Tibial nerve (tissue), 4 donors: ENCODE measurements at regions not wholly inside any gene's neighbourhood (a gene's known extent, or its start where the extent isn't known, plus 50 kb on each side); places are given as distances from the start of the nearest gene placed in this dataset.

Experiments used
- EP300 ChIP-seq, 2 donors: sonication (generic); formaldehyde crosslinking; IDR thresholded peaks; one replicate each; pipeline ENCODE4 v1.6.1; 2017; ENCODE audit warnings: antibody characterized with exemption in 2 of 2, mild to moderate bottlenecking in 1 of 2
- POLR2A ChIP-seq, 2 donors: fragments of 450-650 bp; IDR thresholded peaks; one replicate each; pipeline ENCODE4 v1.6.1; 2017; ENCODE audit warnings: antibody characterized with exemption in 2 of 2, mild to moderate bottlenecking in 2 of 2, moderate library complexity in 2 of 2
- TF ChIP-seq, protein P1 (sequence below), 5 experiments: fragments of 200-600 bp in 3 of 5; fragments of 450-650 bp in 2 of 5; sonication (generic) in 3 of 5; IDR thresholded peaks; one replicate each; pipeline ENCODE4 v1.5.1; 2016 to 2019; ENCODE audit warnings: antibody characterized with exemption in 5 of 5, mild to moderate bottlenecking in 3 of 5, moderate library complexity in 2 of 5

DNA sequence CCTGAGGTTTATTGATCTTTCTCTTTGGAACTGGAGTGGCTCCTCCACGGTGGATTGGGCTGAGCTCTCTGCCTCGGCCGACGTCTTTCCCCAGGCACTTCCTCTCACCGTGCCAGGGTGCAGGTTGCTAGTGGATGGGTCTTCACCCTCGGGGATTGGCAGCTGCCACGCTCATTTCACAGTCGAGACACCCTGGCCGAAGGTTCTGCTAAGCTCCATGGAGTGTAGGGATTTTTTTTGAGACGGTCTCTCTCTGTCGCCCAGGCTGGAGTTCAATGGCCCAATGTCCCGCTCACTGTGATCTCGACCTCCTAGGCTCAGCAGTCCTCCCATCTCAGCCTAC lies 280.8 kb downstream of the SEC14L1 start:
- TF ChIP-seq, protein P1, sequence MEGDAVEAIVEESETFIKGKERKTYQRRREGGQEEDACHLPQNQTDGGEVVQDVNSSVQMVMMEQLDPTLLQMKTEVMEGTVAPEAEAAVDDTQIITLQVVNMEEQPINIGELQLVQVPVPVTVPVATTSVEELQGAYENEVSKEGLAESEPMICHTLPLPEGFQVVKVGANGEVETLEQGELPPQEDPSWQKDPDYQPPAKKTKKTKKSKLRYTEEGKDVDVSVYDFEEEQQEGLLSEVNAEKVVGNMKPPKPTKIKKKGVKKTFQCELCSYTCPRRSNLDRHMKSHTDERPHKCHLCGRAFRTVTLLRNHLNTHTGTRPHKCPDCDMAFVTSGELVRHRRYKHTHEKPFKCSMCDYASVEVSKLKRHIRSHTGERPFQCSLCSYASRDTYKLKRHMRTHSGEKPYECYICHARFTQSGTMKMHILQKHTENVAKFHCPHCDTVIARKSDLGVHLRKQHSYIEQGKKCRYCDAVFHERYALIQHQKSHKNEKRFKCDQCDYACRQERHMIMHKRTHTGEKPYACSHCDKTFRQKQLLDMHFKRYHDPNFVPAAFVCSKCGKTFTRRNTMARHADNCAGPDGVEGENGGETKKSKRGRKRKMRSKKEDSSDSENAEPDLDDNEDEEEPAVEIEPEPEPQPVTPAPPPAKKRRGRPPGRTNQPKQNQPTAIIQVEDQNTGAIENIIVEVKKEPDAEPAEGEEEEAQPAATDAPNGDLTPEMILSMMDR (IDR thresholded peaks at IDR 0.05) = no peak
- no peak for TF ChIP-seq POLR2A (IDR thresholded peaks at IDR 0.05)
- no peak for TF ChIP-seq EP300 (IDR thresholded peaks at IDR 0.05)
